NCI-H748 treated with DMSO at 0.1 percent for 48 hours (cell line): ENCODE measurements at regions not wholly inside any gene's neighbourhood (a gene's known extent, or its start where the extent isn't known, plus 50 kb on each side); places are given as distances from the start of the nearest gene placed in this dataset.
"Not testable (repeated sequence)": the region's sequence is repeated elsewhere in the genome, so short reads cannot be mapped to it uniquely, and the experiment has no call there.

Source experiments
- DNase-seq: peaks from one replicate; lab custom pipeline; 2025; lab: John Stamatoyannopoulos, UW

GRCh38 chr18:76042511-76042910, 452.5 kb downstream of the ZNF516 start:
- DNase-seq, result no peak

DNA sequence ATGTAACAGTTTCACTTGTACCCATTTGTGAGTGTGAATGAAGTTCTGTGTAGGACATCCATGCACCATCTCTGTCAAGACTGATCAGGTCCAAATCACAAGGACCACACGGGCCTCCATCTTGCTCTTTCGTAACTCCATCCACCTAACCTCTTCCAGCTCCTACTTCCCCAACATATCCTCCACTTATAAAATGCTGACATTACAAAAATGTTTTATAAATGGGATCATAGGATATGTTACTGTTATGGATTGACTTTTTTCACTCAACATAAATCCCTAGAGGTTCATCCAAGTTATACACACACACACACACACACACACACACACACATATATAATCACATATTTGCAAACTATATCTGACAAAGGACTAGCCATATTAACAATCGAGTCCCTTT, 476.8 kb downstream of the ZNF516 start:
- no peak for DNase-seq

- no peak for DNase-seq
These were observed 482.0 kb downstream of the ZNF516 start for GRCh38 chr18:76013057-76013456.

- DNase-seq, result peak; percentile 8
These were observed 489.3 kb downstream of the ZNF516 start for GRCh38 chr18:76005632-76006208.

DNA sequence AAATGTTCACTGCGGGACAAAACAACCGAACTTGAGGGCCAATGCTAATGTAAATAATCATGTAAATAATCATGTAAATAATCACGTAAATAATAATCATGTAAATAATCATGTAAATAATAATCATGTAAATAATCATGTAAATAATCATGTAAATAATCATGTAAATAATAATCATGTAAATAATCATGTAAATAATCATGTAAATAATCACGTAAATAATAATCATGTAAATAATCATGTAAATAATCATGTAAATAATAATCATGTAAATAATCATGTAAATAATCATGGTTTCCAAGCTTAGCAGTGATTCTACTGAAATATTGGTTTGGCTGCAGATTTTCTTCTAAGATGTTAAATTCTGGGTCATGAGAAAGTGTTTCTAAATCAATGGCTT, 507.1 kb downstream of the ZNF516 start:
- DNase-seq, result not testable (repeated sequence)

DNA sequence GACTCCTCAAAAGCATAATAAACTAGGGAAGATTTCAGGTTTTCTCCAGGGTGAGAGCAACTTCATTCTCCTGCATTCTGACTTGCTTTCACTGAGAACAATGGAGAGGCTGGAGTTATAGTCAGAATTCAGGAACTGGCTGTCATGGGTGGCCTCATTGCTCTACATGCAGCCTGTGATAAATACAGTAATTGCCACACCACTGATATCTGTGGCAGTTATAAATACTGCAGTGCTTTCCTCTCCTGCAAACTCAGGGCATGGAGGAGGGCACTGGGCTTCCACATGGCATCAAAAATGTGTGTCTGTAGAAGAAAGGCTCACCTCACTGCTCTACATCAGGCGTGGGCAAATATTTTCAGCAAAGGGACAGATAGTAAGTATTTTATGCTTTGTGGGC, 510.2 kb downstream of the ZNF516 start:
- no peak for DNase-seq

- DNase-seq, result no peak
These were observed 513.9 kb downstream of the ZNF516 start for GRCh38 chr18:75981102-75981501.

- DNase-seq, result no peak
These were observed 518.0 kb downstream of the ZNF516 start for GRCh38 chr18:75977081-75977480.

GRCh38 chr18:75970212-75970611, 524.8 kb downstream of the ZNF516 start:
- no peak for DNase-seq

DNA sequence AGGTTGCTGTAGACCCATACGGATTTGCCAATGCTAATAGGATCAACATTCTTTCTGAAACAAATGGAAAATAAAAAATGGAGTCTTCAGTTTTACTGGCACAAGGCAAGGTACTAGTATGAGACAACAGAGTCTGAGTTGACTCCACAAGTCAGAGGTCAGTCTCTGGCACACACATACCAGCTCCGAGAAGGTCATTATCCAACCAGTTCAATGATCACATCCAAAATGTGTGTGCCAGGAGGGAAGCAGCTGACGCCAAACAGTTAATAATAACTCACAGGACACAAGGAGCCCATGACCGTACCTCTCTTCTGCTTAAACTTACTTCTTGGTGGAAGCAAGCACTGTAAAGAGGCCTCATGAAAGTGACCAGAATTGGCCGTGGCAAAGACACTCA, 528.6 kb downstream of the ZNF516 start:
- DNase-seq, result no peak

DNA sequence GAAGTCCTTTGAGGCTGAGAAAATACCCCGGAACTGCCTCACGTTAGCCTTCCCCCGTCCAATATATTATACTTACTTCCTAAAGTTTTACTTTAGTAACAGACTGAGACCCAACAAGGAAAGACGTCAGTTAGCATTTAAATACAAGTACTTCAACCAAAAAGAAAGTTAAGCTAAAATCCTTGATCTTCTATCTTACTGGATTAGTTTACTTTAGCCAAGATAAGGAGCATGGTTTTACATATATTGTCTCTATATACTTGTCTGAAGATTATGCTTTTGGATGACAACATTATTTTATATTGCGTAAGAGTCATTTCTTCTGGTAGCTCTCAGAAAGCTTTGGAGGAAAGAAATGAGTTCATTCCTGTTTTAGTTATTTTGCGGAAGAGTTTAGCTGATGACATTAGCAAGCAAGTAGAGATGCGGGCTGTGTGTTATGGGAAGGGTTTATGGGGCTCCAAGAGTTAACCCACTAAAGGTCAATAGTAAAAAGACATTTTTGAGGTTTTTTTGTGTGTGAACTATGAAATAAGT, 532.9 kb downstream of the ZNF516 start:
- no peak for DNase-seq

DNA sequence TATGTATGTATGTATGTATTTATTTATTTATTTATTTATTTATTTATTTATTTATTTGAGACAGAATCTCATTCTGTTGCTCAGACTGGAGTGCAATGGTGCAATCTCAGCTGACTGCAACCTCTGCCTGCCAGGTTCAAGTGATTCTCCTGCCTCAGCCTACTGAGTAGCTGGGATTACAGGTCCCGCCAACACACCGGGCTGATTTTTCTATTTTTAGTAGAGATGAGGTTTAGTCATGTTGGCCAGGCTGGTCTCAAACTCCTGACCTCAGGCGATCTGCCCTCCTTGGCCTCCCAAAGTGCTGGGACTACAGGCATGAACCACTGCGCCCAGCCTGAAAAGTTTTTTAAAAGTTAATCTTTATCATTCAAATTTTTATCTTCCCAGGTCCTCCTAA, 532.9 kb upstream of the SMIM21 start:
- DNase-seq, result not testable (repeated sequence)

DNA sequence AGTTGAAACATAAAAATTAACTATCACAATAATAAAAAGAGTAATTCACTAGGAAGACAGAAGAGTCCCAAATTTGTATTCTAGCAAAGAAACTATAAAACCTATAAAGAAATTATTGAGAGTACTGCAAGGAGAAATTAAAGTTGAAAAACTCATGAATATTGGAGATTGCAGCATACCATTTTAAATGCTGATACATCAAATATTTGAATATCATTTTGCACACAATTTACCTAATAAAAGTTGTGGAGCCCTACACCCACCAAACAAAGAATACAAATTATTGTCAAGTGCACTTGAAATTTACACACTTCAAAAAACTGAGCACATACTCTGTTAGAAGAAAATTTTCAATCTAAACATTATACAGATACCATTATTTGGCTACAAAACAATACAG, 531.6 kb upstream of the SMIM21 start:
- DNase-seq, result no peak

DNA sequence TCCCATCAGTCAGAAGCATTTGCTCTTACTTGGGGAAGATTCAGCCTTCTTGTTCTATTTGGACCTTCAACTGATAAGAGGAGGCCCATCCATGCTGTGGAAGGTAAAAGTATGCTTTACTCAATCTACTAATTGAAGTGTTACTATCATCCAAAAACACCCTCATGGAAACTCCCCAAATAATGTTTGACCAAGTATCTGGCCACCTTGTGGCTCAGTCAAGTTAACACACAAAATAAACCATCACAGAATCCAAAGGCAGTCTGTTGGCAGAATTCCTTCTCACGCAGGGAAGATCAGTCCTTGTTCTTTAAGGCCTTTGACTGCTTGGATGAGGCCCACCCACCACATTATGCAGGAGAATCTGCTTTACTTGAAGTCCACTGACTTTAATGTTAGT, 531.2 kb upstream of the SMIM21 start:
- no peak for DNase-seq

- no peak for DNase-seq
These were observed 517.9 kb upstream of the SMIM21 start for GRCh38 chr18:75945265-75945933.

DNA sequence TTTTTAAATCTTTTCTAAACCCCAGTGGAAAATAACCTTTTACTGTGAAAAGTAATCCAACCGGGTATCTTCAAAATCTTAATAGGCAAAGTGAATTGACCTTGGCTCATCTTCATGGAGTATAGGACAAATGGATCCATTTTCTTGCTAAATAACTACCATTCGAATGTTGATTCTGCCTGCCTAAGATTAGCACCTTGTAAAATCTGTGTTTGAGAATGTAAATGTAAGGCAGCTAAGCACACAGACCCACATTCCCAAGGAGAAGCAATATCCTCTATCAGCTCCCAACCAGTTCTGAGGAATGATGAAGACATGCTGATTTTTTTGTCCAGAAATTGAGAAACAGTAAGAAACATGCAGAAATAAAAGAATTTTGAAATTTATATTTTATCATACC, 509.8 kb upstream of the SMIM21 start:
- DNase-seq, result no peak

GRCh38 chr18:75936862-75937261, 509.4 kb upstream of the SMIM21 start:
- no peak for DNase-seq

DNA sequence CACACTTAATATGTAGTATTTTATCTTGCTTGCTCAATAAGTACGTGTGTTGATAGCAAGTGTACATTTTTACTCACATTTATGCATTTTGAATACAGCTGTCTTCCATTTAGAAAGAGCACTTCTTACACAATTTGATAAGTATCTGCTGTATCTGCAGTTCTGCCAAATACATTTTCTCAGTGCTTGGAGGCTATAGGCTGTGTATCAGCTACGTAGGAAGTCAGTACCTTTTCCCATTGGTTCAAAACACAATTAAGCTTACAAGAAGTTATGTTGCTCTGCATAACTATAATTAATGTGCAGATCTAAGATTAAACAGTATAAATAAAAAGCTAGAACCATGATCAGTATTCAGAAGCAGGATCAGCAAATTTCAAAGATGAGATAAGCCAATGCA, 503.6 kb upstream of the SMIM21 start:
- DNase-seq, result no peak

GRCh38 chr18:75928706-75929105, 501.2 kb upstream of the SMIM21 start:
- DNase-seq, result no peak

DNA sequence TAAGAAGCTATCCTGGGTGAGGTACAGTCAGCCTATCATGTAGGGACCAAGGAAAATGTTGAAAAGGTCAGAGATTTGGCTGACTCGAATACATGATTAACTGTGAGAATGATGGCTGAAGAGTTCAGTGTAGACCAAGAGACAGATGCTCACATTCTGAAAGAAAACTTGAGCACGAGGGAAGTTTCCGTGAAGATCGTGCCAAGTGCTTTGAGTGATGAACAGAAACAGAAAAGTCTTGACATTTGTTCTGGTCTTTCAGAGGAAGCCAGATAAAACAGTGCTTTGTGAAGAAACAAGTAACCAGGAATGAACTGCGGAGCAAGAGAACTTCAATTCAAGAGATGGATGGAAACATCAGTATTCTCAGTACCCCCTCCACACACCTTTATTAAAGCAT, 500.3 kb upstream of the SMIM21 start:
- DNase-seq, result no peak

DNA sequence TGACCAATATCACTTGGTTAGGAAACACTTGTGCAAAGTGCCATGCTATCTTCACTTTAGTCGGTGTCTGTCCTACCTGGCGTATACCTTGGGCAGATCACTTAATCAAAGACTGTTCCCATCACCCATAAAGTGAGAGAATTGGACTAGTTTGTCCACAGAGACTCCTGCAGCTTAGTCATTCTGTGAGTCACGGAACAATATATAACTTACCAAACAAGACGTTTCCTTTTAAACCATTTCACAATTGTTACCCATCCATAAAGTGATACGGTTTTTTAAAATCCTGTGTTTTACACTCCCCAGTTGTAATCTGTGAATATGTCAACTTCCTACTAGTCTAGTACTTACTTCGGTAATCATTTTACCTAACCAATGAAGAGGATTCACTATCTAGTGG, 499.3 kb upstream of the SMIM21 start:
- no peak for DNase-seq

GRCh38 chr18:75923169-75923568, 495.7 kb upstream of the SMIM21 start:
- no peak for DNase-seq

GRCh38 chr18:75916624-75916982, 489.1 kb upstream of the SMIM21 start:
- DNase-seq, result no peak
